Adrenal gland (tissue), 5 donors: ENCODE measurements at regions not wholly inside any gene's neighbourhood (a gene's known extent, or its start where the extent isn't known, plus 50 kb on each side); places are given as distances from the start of the nearest gene placed in this dataset.

Experiments
- CTCF ChIP-seq, 6 experiments: fragments of 450-650 bp in 4 of 6; fragments of 200-600 bp in 2 of 6; sonication (generic) in 1 of 6; IDR thresholded peaks; 1 replicate in 5 of 6; 2 replicates in 1 of 6; pipeline versions ENCODE4 v1.5.1 to v1.8.0; 2016 to 2021; ENCODE audit warnings: antibody characterized with exemption in 6 of 6, mild to moderate bottlenecking in 2 of 6, moderate library complexity in 1 of 6
- POLR2A ChIP-seq, 2 donors: fragments of 450-650 bp; IDR thresholded peaks; one replicate each; pipeline ENCODE4 v1.6.1; 2017; ENCODE audit warnings: antibody characterized with exemption in 2 of 2, mild to moderate bottlenecking in 2 of 2, moderate library complexity in 1 of 2
- donor health status: DM: no; HTN: no; CAD: no.

DNA sequence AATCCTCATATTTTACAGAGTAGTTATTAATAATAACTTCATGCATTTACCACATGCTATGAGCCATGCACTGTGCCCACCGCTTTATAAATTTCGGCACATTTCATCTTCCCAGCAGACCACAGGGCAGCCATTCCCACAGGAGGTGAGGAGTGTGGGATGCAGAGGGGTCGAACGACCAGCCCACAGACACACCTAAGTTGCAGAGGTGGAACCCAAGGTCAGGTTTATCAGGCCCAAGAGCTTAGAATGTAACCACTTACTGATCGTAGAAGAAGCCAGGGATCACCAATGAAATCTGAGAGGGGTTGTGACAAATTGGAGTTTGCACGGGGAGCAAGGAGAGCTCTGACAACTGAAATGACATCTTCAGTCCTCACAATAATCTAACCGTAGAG lies 303.0 kb upstream of the MSX2 start:
- TF ChIP-seq CTCF (IDR thresholded peaks at IDR 0.05) (no peak), POLR2A (IDR thresholded peaks at IDR 0.05) (no peak)
